ENCODE measurements at regions not wholly inside any gene's neighbourhood (a gene's known extent, or its start where the extent isn't known, plus 50 kb on each side); places are given as distances from the start of the nearest gene placed in this dataset.

DNA sequence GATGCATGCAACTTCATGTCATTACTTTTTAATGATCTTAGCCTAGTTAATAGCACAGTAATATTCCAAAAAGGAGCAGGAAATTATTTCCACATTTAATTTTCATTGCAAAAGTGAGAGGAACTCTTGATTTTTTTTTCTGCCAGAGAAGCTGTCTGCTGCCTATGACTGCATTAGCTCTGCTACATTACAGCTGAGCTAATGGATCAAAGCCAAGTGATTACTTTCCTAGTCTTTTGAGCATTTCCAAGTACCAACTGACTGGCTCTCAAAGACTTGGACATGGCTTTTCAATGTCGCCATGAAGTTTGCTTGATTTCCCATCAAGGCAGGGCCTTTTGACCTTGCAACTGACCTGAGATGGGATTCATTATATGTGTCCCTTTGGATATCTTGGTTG, 356.6 kb upstream of the XYLT1 start:
- TF ChIP-seq, protein P1, sequence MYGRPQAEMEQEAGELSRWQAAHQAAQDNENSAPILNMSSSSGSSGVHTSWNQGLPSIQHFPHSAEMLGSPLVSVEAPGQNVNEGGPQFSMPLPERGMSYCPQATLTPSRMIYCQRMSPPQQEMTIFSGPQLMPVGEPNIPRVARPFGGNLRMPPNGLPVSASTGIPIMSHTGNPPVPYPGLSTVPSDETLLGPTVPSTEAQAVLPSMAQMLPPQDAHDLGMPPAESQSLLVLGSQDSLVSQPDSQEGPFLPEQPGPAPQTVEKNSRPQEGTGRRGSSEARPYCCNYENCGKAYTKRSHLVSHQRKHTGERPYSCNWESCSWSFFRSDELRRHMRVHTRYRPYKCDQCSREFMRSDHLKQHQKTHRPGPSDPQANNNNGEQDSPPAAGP (tag by site-specific recombination; IDR thresholded peaks at IDR 0.05) = no peak
- TF ChIP-seq, protein P2, sequence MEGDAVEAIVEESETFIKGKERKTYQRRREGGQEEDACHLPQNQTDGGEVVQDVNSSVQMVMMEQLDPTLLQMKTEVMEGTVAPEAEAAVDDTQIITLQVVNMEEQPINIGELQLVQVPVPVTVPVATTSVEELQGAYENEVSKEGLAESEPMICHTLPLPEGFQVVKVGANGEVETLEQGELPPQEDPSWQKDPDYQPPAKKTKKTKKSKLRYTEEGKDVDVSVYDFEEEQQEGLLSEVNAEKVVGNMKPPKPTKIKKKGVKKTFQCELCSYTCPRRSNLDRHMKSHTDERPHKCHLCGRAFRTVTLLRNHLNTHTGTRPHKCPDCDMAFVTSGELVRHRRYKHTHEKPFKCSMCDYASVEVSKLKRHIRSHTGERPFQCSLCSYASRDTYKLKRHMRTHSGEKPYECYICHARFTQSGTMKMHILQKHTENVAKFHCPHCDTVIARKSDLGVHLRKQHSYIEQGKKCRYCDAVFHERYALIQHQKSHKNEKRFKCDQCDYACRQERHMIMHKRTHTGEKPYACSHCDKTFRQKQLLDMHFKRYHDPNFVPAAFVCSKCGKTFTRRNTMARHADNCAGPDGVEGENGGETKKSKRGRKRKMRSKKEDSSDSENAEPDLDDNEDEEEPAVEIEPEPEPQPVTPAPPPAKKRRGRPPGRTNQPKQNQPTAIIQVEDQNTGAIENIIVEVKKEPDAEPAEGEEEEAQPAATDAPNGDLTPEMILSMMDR (tag by site-specific recombination; IDR thresholded peaks at IDR 0.05) = no peak
